ENCODE measurements at regions not wholly inside any gene's neighbourhood (a gene's known extent, or its start where the extent isn't known, plus 50 kb on each side); places are given as distances from the start of the nearest gene placed in this dataset.

DNA sequence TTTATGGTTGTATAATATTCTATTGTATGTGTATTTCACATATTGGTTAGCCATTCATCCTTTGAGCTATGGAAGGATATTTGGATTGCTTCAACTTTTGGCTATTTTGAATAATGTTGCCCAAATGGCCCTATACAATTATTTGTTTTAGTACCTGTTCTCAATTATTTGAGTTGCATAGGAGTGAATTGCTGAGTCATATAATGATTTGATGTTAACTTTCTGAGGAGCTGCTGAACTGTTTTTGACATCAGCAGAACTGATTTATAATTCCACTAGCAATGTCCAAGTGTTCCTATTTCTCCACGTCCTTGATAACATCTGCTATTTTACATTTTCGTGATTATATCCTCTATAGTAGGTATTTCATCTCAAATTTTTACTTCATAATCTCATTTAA lies 839.9 kb downstream of the KCNT2 start:
- no peak for DNase-seq (ENCODE audit: low read depth)
- TF ChIP-seq, protein P1, sequence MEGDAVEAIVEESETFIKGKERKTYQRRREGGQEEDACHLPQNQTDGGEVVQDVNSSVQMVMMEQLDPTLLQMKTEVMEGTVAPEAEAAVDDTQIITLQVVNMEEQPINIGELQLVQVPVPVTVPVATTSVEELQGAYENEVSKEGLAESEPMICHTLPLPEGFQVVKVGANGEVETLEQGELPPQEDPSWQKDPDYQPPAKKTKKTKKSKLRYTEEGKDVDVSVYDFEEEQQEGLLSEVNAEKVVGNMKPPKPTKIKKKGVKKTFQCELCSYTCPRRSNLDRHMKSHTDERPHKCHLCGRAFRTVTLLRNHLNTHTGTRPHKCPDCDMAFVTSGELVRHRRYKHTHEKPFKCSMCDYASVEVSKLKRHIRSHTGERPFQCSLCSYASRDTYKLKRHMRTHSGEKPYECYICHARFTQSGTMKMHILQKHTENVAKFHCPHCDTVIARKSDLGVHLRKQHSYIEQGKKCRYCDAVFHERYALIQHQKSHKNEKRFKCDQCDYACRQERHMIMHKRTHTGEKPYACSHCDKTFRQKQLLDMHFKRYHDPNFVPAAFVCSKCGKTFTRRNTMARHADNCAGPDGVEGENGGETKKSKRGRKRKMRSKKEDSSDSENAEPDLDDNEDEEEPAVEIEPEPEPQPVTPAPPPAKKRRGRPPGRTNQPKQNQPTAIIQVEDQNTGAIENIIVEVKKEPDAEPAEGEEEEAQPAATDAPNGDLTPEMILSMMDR (conservative IDR thresholded peaks at IDR 0.05; ENCODE audit: low read depth, low read length), result no peak
- no peak overlapping the region for H3K4me3 ChIP-seq (ENCODE audit: low read depth, low read length)

DNA sequence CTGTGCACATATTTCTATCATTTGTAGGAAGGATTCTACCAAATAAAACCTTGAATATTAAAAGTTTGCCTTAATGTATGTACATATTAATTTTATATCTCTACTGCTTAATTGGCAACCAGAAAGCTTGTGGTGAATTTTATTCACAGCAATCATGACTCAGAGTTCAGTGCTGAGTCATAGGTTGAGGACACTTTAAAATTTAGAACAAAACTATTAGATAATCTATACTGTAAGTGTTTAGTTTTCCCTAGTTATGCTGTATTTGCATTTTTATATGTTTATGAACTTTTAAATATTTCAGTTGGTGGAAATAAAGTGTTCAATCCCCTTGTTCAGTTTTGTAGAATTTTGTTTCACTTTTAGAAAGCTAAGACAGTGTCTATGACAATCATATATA lies 841.5 kb downstream of the KCNT2 start:
- no peak overlapping the region for H3K4me3 ChIP-seq (ENCODE audit: low read depth, low read length)
- TF ChIP-seq, protein P1 (conservative IDR thresholded peaks at IDR 0.05; ENCODE audit: low read depth, low read length), result no peak
- DNase-seq (ENCODE audit: low read depth), result no peak

DNA sequence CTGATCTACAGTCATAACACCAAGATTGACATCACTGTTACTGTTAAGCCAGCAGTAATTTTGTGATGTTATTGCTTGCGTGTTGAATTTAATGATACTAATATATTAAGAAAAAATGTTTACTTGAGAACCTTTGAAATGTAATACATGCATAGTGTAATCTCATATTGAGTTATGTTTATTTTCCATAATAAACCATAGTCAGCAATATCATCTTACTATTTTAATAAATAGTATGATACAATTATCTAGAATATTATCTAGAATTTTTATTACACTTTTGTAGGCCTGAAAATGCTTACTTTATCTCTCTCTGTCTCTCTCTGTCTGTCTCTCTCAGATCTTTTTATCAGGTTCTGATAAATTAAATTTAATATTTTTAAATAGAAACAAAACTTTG lies 843.1 kb downstream of the KCNT2 start:
- TF ChIP-seq, protein P1 (conservative IDR thresholded peaks at IDR 0.05; ENCODE audit: low read depth, low read length), result no peak
- no peak for DNase-seq (ENCODE audit: low read depth)
- no peak overlapping the region for H3K4me3 ChIP-seq (ENCODE audit: low read depth, low read length)

DNA sequence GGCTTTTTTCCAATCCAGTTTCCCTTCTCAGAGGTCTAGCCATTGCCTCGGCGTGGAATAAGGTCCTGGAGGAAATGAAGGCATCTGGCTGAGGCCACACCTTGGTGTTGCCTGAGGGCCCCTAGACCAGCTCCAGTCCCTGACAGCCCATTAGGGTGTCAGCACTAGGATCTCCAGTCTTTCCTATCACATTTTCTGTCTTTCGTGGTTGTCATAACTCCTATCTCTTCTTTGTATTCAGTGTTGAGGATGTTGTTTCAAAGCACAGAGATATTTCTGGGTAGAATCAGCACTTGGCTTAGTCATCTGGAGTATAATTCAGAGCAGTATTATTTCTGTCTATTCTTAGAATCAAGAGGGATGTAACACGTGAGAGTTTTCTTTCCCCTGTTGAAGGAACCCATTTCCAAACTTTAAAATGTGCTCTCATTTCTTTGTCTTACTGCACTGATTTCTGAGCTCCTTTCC lies 844.3 kb downstream of the KCNT2 start:
- no peak overlapping the region for H3K4me3 ChIP-seq (ENCODE audit: low read depth, low read length)
- DNase-seq (ENCODE audit: low read depth), result no peak
- TF ChIP-seq, protein P1 (conservative IDR thresholded peaks at IDR 0.05; ENCODE audit: low read depth, low read length), result no peak

DNA sequence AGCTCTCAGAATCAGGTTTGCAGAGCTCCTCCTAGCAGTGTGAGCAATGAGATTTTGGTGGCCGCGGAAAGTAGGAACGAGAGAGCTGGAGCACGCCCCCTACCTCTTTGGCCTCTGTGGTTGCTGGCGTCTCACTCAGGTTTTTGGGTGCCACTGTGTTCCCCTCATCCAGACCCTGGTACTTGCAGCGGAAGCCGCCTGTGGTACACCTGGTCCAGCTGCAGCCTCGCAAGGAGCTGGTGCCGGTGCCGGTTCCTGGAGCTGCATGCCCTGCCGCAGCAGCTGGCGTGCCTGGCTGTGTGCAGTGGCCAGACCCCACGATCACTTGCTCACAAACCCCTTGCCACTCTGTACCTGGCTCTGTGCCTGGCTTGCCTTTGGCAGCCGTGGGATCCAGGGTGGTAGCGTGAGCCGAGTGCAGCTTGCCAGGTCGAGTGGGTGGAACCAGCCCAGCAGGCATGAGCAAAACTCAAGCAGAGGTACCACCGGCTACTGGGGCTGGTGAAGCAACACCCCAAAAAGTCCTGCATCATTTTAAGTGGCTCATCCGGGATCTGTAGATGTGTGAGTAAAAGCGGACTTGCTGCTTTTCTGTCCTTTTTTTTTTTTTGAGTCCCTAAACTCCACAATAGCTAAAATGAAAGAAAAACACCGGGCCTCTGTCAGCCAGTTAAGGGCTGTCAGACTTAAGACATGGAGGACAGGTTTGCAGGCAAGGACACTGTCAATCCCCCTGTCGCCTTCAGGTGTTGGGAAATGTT lies 844.9 kb downstream of the KCNT2 start:
- H3K4me3 ChIP-seq (ENCODE audit: low read depth, low read length), result no peak overlapping the region
- DNase-seq (ENCODE audit: low read depth), result no peak
- TF ChIP-seq, protein P1 (conservative IDR thresholded peaks at IDR 0.05; ENCODE audit: low read depth, low read length), result no peak

DNA sequence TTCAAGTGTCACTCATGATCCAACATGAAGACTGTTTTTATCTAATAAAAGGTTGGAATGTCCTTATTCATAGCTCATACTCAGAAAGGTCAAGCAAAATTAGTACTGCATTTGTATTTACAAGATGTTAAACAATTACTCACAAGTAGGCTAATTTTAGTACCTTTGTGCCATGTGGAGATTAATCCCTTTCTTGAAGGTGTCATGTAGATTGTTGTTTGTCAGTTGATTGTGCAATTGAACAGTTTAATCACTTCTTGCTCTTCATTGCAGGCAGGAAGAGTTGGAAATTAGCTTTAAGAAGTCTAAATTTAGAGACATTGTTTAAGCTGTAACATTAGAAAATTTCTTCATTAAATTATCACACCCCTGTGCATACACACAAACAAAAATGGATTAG lies 847.1 kb downstream of the KCNT2 start:
- no peak overlapping the region for H3K4me3 ChIP-seq (ENCODE audit: low read depth, low read length)
- TF ChIP-seq, protein P1 (conservative IDR thresholded peaks at IDR 0.05; ENCODE audit: low read depth, low read length), result no peak
- DNase-seq (ENCODE audit: low read depth), result no peak

DNA sequence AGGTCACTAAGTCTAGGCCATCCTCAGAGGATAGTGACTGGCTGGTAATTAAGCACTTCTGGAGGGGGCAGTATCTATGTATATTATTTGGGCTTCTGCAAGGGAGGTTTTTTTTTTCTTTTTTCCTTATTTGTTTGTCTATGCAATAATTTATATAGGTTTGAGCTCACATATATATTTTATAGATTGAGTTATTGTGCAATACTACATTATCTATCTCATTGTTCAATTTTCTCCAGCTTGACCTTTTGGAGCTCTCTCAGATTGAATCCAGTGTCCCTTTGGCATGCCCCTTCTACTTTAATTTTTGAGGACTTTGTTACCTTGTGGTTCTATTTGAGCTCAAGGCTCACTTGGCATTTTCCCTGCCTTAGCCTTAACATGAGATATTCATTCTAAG lies 852.1 kb downstream of the KCNT2 start:
- TF ChIP-seq, protein P1 (conservative IDR thresholded peaks at IDR 0.05; ENCODE audit: low read depth, low read length), result no peak
- no peak overlapping the region for H3K4me3 ChIP-seq (ENCODE audit: low read depth, low read length)
- DNase-seq (ENCODE audit: low read depth), result no peak

Measured in epithelial cell of proximal tubule (primary cell).